ENCODE measurements at regions not wholly inside any gene's neighbourhood (a gene's known extent, or its start where the extent isn't known, plus 50 kb on each side); places are given as distances from the start of the nearest gene placed in this dataset.

GRCh38 chr4:60365176-60365575, 835.0 kb upstream of the ADGRL3 start:
- Histone ChIP-seq H3K4me3 (no peak overlapping the region), H3K4me1 (ENCODE audit: insufficient read depth) (no peaks in the 10 kb centered on the region), H4K20me1 (ENCODE audit: insufficient read depth, poor library complexity, severe bottlenecking) (no peaks in the 10 kb centered on the region), H3K9me2 (replicated peaks; ENCODE audit: insufficient read depth) (no peaks in the 10 kb centered on the region), H3K9me3 (ENCODE audit: low read depth) (no peaks in the 10 kb centered on the region), H3K27me3 (no peaks in the 10 kb centered on the region), H2AFZ (no peak overlapping the region), H3K27ac (no peak overlapping the region), H3K4me2 (no peak overlapping the region), H3K79me2 (no peaks in the 10 kb centered on the region), H3K36me3 (replicated peaks; ENCODE audit: insufficient read depth, low read depth) (no peaks in the 10 kb centered on the region)
- DNase-seq (ENCODE audit: low spot score), result no peak
- 50% methylated on average over 3 of the region's 3 CpGs for WGBS (ENCODE audit: low lambda C conversion rate, missing lambda C conversion rate)
- TF ChIP-seq EZH2phosphoT487 (IDR thresholded peaks at IDR 0.05; ENCODE audit: low read depth, severe bottlenecking, unreplicated experiment), result no peak
- TF ChIP-seq, protein P1, sequence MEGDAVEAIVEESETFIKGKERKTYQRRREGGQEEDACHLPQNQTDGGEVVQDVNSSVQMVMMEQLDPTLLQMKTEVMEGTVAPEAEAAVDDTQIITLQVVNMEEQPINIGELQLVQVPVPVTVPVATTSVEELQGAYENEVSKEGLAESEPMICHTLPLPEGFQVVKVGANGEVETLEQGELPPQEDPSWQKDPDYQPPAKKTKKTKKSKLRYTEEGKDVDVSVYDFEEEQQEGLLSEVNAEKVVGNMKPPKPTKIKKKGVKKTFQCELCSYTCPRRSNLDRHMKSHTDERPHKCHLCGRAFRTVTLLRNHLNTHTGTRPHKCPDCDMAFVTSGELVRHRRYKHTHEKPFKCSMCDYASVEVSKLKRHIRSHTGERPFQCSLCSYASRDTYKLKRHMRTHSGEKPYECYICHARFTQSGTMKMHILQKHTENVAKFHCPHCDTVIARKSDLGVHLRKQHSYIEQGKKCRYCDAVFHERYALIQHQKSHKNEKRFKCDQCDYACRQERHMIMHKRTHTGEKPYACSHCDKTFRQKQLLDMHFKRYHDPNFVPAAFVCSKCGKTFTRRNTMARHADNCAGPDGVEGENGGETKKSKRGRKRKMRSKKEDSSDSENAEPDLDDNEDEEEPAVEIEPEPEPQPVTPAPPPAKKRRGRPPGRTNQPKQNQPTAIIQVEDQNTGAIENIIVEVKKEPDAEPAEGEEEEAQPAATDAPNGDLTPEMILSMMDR (IDR thresholded peaks at IDR 0.05; ENCODE audit: poor library complexity), result no peak
- no peak for TF ChIP-seq EZH2 (IDR thresholded peaks at IDR 0.05; ENCODE audit: borderline replicate concordance)

GRCh38 chr4:60366661-60367060, 833.5 kb upstream of the ADGRL3 start:
- Histone ChIP-seq H3K4me3 (no peak overlapping the region), H3K4me2 (no peak overlapping the region), H3K4me1 (ENCODE audit: insufficient read depth) (no peaks in the 10 kb centered on the region), H3K36me3 (replicated peaks; ENCODE audit: insufficient read depth, low read depth) (no peaks in the 10 kb centered on the region), H4K20me1 (ENCODE audit: insufficient read depth, poor library complexity, severe bottlenecking) (no peaks in the 10 kb centered on the region), H3K9me2 (replicated peaks; ENCODE audit: insufficient read depth) (no peaks in the 10 kb centered on the region), H3K9me3 (ENCODE audit: low read depth) (no peaks in the 10 kb centered on the region), H2AFZ (no peak overlapping the region), H3K27me3 (no peaks in the 10 kb centered on the region), H3K79me2 (no peaks in the 10 kb centered on the region), H3K27ac (no peak overlapping the region)
- WGBS (ENCODE audit: low lambda C conversion rate, missing lambda C conversion rate), result 70% methylated on average over 2 of the region's 2 CpGs
- no peak for DNase-seq (ENCODE audit: low spot score)
- TF ChIP-seq EZH2 (IDR thresholded peaks at IDR 0.05; ENCODE audit: borderline replicate concordance), result no peak
- TF ChIP-seq, protein P1 (IDR thresholded peaks at IDR 0.05; ENCODE audit: poor library complexity), result no peak
- no peak for TF ChIP-seq EZH2phosphoT487 (IDR thresholded peaks at IDR 0.05; ENCODE audit: low read depth, severe bottlenecking, unreplicated experiment)

GRCh38 chr4:60368986-60369385, 831.1 kb upstream of the ADGRL3 start:
- Histone ChIP-seq H3K79me2 (no peaks in the 10 kb centered on the region), H3K9me2 (replicated peaks; ENCODE audit: insufficient read depth) (no peaks in the 10 kb centered on the region), H3K27me3 (no peaks in the 10 kb centered on the region), H2AFZ (no peak overlapping the region), H3K4me1 (ENCODE audit: insufficient read depth) (no peaks in the 10 kb centered on the region), H3K27ac (no peak overlapping the region), H3K4me3 (no peak overlapping the region), H3K4me2 (no peak overlapping the region), H3K36me3 (replicated peaks; ENCODE audit: insufficient read depth, low read depth) (no peaks in the 10 kb centered on the region), H3K9me3 (ENCODE audit: low read depth) (no peaks in the 10 kb centered on the region), H4K20me1 (ENCODE audit: insufficient read depth, poor library complexity, severe bottlenecking) (no peaks in the 10 kb centered on the region)
- TF ChIP-seq, protein P1 (IDR thresholded peaks at IDR 0.05; ENCODE audit: poor library complexity), result no peak
- TF ChIP-seq EZH2phosphoT487 (IDR thresholded peaks at IDR 0.05; ENCODE audit: low read depth, severe bottlenecking, unreplicated experiment) (no peak), EZH2 (IDR thresholded peaks at IDR 0.05; ENCODE audit: borderline replicate concordance) (no peak)
- WGBS (ENCODE audit: low lambda C conversion rate, missing lambda C conversion rate), result 100% methylated on average over 1 of the region's 1 CpG
- DNase-seq (ENCODE audit: low spot score), result no peak

- H3K4me1 ChIP-seq (ENCODE audit: insufficient read depth), result no peaks in the 10 kb centered on the region
- TF ChIP-seq EZH2phosphoT487 (IDR thresholded peaks at IDR 0.05; ENCODE audit: low read depth, severe bottlenecking, unreplicated experiment), result no peak
- TF ChIP-seq, protein P1 (IDR thresholded peaks at IDR 0.05; ENCODE audit: poor library complexity), result no peak
- no peak for TF ChIP-seq EZH2 (IDR thresholded peaks at IDR 0.05; ENCODE audit: borderline replicate concordance)
- no peaks in the 10 kb centered on the region for H3K79me2 ChIP-seq
- H3K27ac ChIP-seq, result no peak overlapping the region
- no peak overlapping the region for H2AFZ ChIP-seq
- no peaks in the 10 kb centered on the region for H3K9me2 ChIP-seq (replicated peaks; ENCODE audit: insufficient read depth)
- H4K20me1 ChIP-seq (ENCODE audit: insufficient read depth, poor library complexity, severe bottlenecking), result no peaks in the 10 kb centered on the region
- DNase-seq (ENCODE audit: low spot score), result no peak
- H3K27me3 ChIP-seq, result no peaks in the 10 kb centered on the region
- H3K9me3 ChIP-seq (ENCODE audit: low read depth), result no peaks in the 10 kb centered on the region
- WGBS (ENCODE audit: low lambda C conversion rate, missing lambda C conversion rate), result 71% methylated on average over 1 of the region's 1 CpG
- no peaks in the 10 kb centered on the region for H3K36me3 ChIP-seq (replicated peaks; ENCODE audit: insufficient read depth, low read depth)
- H3K4me2 ChIP-seq, result no peak overlapping the region
- no peak overlapping the region for H3K4me3 ChIP-seq
Observed at GRCh38 chr4:60378010-60378409, 822.1 kb upstream of the ADGRL3 start.

All from hepatocyte (in vitro differentiated cells).